ENCODE measurements at regions not wholly inside any gene's neighbourhood (a gene's known extent, or its start where the extent isn't known, plus 50 kb on each side); places are given as distances from the start of the nearest gene placed in this dataset.

DNA sequence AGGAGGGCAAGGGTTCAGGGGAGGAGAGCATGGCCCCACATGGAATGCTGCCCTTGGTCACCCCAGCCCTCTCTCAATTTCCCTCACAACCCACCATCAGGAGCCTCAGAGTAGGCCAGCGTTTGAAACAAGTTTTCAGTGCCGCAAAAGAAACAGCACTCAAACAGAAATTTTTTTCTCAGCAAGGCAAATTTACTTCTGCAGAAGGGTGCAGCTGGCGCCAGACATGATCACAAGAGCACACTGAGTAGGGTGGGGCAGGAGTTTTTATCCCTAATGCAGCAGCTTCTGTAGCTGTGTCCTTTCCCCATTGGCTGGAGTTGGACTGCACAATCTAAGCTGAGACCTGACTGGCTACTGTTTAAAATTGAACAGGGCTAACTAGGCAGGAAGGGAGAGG, 287.8 kb upstream of the CDYL start:
- TF ChIP-seq EZH2 (IDR thresholded peaks at IDR 0.05; ENCODE audit: insufficient read depth, poor library complexity, severe bottlenecking), result no peak
- no peak for TF ChIP-seq EZH2phosphoT487 (IDR thresholded peaks at IDR 0.05; ENCODE audit: insufficient read depth, low read depth)

All from GM23248 (cell line).